BLaER1 treated with 17β-estradiol and CSF1 and Interleukin-3, amounts not matched to agents 10 nM and 100 nM (cell line): ENCODE measurements at regions not wholly inside any gene's neighbourhood (a gene's known extent, or its start where the extent isn't known, plus 50 kb on each side); places are given as distances from the start of the nearest gene placed in this dataset.
A peak's percentile ranks its signal among the peaks of the same experiment; 100 is the strongest.
"Not testable (repeated sequence)": the region's sequence is repeated elsewhere in the genome, so short reads cannot be mapped to it uniquely, and the experiment has no call there.

ENCODE experiments used
- H3K27ac ChIP-seq, 11 experiments: shearing (Covaris generic); formaldehyde crosslinking; 2 replicates each; pipeline ENCODE4 v1.8.1; 2022
- H3K27me3 ChIP-seq, 11 experiments: shearing (Covaris generic); formaldehyde crosslinking; 2 replicates each; pipeline ENCODE4 v1.8.1; 2022
- H3K36me3 ChIP-seq, 11 experiments: shearing (Covaris generic); formaldehyde crosslinking; 2 replicates each; pipeline ENCODE4 v1.8.1; 2022
- H3K4me1 ChIP-seq, 10 experiments: shearing (Covaris generic); formaldehyde crosslinking; 2 replicates each; pipeline ENCODE4 v1.8.1; 2022
- H3K4me2 ChIP-seq, 11 experiments: shearing (Covaris generic); formaldehyde crosslinking; 2 replicates each; pipeline ENCODE4 v1.8.1; 2022
- H3K4me3 ChIP-seq, 10 experiments: shearing (Covaris generic); formaldehyde crosslinking; 2 replicates each; pipeline ENCODE4 v1.8.1; 2022
- H3K9ac ChIP-seq, 11 experiments: shearing (Covaris generic); formaldehyde crosslinking; 2 replicates each; pipeline ENCODE4 v1.8.1; 2022
- H3K9me3 ChIP-seq, 11 experiments: shearing (Covaris generic); formaldehyde crosslinking; replicated peaks in 1 of 11; 2 replicates each; pipeline ENCODE4 v1.8.1; 2022
- H4K20me1 ChIP-seq, 11 experiments: shearing (Covaris generic); formaldehyde crosslinking; 2 replicates each; pipeline ENCODE4 v1.8.1; 2022
- Cebpa-rat ChIP-seq, 11 experiments: shearing (Covaris generic); IDR thresholded peaks; 2 replicates each; pipeline ENCODE4 v1.8.1; 2022

DNA sequence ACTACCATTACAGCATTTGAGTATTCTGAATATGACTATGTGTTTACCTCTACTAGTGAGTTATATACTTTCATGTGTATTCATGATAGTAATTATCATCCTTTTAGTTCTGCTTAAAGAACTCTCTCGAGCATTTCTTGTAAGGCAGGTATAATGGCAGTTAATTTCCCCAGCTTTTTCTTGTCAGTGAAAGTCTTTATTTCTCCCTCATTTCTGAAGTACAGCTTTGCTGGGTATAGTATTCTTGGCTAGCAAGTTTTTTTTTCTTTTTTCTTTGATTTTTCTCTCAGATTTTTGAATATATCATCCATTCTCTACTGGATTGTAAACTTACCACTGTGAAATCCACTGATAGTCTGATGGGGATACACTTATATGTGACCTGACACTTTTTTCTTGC lies 165.9 kb upstream of the ARHGAP5 start:
- TF ChIP-seq Cebpa-rat (IDR thresholded peaks at IDR 0.05): no peak
- Histone ChIP-seq H3K4me2 (no peak overlapping the region), H3K4me1 (no peaks in the 10 kb centered on the region), H3K27ac (no peak overlapping the region), H3K27me3 (no peaks in the 10 kb centered on the region), H3K9ac (no peak overlapping the region), H3K9me3 (peaks cover 19 to 38% (median 30%) of the 10 kb centered on the region in 11 experiments), H3K36me3 (0 out of 22 replicates have a peak, but pooled peaks cover 0 to 3% (median 0%) of the 10 kb centered on the region in 11 experiments), H4K20me1 (no peaks in the 10 kb centered on the region), H3K4me3 (no peak overlapping the region)

DNA sequence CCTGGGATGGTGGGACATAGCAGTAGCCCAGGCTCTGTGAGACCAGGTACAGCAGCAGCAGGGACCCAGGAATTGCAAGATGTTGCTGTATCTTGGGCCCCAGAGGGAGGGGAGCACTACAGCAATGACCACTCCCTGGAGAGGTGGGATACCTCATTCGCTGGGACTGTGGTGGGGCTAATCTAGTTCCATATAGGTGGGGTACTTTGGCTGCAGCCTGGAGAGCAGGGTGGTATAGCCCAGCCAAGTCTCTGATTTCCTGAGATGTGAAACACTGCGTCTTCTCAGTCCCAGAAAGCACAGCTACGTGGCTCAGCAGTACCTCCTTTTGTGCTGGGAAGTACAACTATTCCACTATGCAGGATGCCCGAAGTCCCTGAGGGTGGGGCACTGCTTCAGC lies 163.7 kb upstream of the ARHGAP5 start:
- 0 out of 22 replicates have a peak, but pooled peaks cover 0 to 3% (median 0%) of the 10 kb centered on the region in 11 experiments for H3K36me3 ChIP-seq
- no peaks in the 10 kb centered on the region for H3K27me3 ChIP-seq
- no peak overlapping the region for H3K9ac ChIP-seq
- no peak overlapping the region for H3K4me2 ChIP-seq
- no peak for TF ChIP-seq Cebpa-rat (IDR thresholded peaks at IDR 0.05)
- H4K20me1 ChIP-seq: no peaks in the 10 kb centered on the region
- peaks cover 19 to 38% (median 30%) of the 10 kb centered on the region in 11 experiments for H3K9me3 ChIP-seq
- H3K27ac ChIP-seq: no peak overlapping the region
- H3K4me1 ChIP-seq: no peaks in the 10 kb centered on the region
- H3K4me3 ChIP-seq: no peak overlapping the region

DNA sequence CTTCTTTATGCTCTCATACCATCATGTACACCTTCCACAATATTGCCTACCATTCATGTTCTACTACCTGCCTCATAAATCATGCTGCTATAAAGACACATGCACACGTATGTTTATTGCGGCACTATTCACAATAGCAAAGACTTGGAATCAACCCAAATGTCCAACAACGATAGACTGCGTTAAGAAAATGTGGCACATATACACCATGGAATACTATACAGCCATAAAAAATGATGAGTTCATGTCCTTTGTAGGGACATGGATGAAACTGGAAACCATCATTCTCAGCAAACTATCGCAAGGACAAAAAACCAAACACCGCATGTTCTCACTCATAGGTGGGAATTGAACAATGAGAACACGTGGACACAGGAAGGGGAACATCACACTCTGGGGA lies 158.8 kb upstream of the ARHGAP5 start:
- not testable (repeated sequence) for H3K4me3 ChIP-seq, H3K36me3 ChIP-seq, H4K20me1 ChIP-seq, H3K27ac ChIP-seq, H3K9ac ChIP-seq, H3K27me3 ChIP-seq, H3K4me2 ChIP-seq, H3K9me3 ChIP-seq, H3K4me1 ChIP-seq

DNA sequence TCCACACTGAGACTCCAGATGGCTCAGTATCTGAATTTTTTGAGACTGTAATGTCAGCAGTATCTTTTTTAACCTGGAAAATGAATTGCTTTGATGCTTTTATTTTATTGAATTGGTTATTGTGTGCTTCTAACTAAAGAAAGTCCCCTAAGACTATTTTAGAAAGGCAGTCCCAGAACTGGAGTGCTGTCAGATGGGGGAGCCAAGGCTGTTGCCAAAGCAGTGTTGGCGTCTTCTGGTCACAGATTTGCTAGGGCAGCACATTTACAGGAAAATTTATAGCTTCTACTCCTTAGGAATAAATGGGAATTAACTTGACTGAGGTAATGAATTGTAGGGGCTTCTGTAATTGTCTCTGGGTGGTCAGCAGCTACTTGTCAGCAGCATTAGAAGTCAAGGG lies 157.1 kb upstream of the ARHGAP5 start:
- no peak overlapping the region for H3K4me3 ChIP-seq
- H3K27me3 ChIP-seq: no peaks in the 10 kb centered on the region
- no peak overlapping the region for H3K27ac ChIP-seq
- H3K4me2 ChIP-seq: no peak overlapping the region
- H3K9ac ChIP-seq: no peak overlapping the region
- H4K20me1 ChIP-seq: no peaks in the 10 kb centered on the region
- no peaks in the 10 kb centered on the region for H3K9me3 ChIP-seq
- H3K4me1 ChIP-seq: peaks cover 0 to 3% (median 0%) of the 10 kb centered on the region in 10 experiments; a peak in 2 of 20 replicates
- H3K36me3 ChIP-seq: no peaks in the 10 kb centered on the region
- TF ChIP-seq Cebpa-rat (IDR thresholded peaks at IDR 0.05): no peak

DNA sequence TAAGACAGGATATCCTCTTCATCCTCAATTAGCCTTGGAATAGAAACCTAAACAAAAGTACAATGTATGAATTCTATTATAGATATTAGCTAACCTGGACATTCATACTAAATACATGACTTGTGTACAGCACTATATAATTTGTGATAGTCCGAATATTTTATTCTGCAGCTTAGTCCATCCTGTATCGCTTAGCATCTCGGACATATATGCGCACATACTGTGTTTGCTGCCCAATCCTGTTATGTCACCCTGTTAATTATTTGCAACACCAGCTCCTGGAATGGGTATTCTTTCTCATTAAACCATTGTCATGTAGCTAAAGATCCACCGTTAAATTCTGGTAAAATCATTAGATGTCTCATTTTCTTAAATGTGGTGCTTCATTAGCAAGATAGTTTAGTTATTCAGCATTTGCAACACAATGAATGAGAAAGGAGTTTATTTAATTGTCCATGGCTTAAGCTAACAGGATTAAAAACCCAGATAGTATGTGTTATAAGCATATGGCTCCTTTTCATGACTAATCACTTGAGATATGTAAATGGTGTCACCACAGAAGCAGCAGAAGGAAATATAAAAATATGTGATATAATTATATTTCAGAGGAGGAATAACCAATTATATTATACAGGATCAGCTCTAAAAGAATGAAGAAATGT lies 156.0 kb upstream of the ARHGAP5 start:
- Histone ChIP-seq H3K4me1 (peaks cover 0 to 15% (median 0%) of the 10 kb centered on the region in 10 experiments; a peak in 4 of 20 replicates), H3K4me2 (no peak overlapping the region), H3K4me3 (no peak overlapping the region), H3K36me3 (no peaks in the 10 kb centered on the region), H3K27ac (no peak overlapping the region), H4K20me1 (no peaks in the 10 kb centered on the region), H3K27me3 (no peaks in the 10 kb centered on the region), H3K9ac (no peak overlapping the region), H3K9me3 (no peaks in the 10 kb centered on the region)
- no peak for TF ChIP-seq Cebpa-rat (IDR thresholded peaks at IDR 0.05)

DNA sequence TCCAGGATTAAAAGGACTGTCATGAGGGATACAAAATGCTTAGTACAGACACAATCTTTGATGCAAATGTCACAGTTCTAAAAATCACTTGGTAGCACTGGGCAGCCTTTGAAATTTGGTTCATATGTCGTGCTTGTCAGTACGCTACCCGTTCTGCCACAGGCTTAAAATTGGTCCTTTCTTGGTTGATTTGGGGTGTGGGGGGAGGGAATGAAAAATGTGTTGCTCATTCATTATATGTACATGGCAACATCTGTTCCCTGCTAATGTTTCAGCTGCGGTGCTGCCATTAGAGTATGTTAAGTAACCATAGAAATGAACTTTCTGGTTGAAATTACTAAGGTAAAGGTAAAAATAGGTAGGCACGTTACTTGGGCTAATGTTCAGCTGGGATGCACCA lies 155.4 kb upstream of the ARHGAP5 start:
- peaks cover 0 to 19% (median 0%) of the 10 kb centered on the region in 10 experiments; a peak in 4 of 20 replicates for H3K4me1 ChIP-seq
- H3K4me3 ChIP-seq: no peak overlapping the region
- no peaks in the 10 kb centered on the region for H3K9me3 ChIP-seq
- H3K9ac ChIP-seq: no peak overlapping the region
- no peaks in the 10 kb centered on the region for H3K27me3 ChIP-seq
- TF ChIP-seq Cebpa-rat (IDR thresholded peaks at IDR 0.05): no peak
- no peak overlapping the region for H3K4me2 ChIP-seq
- H3K36me3 ChIP-seq: no peaks in the 10 kb centered on the region
- H4K20me1 ChIP-seq: no peaks in the 10 kb centered on the region
- H3K27ac ChIP-seq: no peak overlapping the region

DNA sequence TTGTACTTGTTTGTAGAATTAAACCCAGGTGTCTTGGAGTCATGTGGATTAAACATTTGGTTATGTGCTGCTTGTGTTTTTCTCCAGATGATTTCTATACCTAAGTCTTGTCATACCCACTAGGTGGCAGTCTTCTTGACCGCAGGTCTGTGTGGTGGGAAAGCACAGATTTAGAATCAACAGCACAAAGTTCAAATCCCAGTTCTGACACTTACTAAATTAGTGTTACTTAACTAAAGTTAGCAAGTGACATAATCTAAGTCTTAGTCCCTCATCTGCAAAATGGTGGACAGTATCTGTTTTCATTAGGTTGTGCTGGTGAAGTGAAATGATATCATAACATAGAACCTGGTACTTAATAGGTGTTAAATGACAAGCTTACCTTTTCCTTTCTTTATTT lies 151.0 kb upstream of the ARHGAP5 start:
- Histone ChIP-seq H3K9ac (no peak overlapping the region), H3K27ac (no peak overlapping the region), H3K36me3 (no peaks in the 10 kb centered on the region), H4K20me1 (no peaks in the 10 kb centered on the region), H3K9me3 (no peaks in the 10 kb centered on the region), H3K4me1 (peaks cover 0 to 48% (median 5%) of the 10 kb centered on the region in 10 experiments; a peak in 9 of 20 replicates), H3K4me2 (peak overlapping the region in 1 of 11 experiments; percentile 38; a peak in 3 of 22 replicates), H3K27me3 (no peaks in the 10 kb centered on the region), H3K4me3 (no peak overlapping the region)
- no peak for TF ChIP-seq Cebpa-rat (IDR thresholded peaks at IDR 0.05)

DNA sequence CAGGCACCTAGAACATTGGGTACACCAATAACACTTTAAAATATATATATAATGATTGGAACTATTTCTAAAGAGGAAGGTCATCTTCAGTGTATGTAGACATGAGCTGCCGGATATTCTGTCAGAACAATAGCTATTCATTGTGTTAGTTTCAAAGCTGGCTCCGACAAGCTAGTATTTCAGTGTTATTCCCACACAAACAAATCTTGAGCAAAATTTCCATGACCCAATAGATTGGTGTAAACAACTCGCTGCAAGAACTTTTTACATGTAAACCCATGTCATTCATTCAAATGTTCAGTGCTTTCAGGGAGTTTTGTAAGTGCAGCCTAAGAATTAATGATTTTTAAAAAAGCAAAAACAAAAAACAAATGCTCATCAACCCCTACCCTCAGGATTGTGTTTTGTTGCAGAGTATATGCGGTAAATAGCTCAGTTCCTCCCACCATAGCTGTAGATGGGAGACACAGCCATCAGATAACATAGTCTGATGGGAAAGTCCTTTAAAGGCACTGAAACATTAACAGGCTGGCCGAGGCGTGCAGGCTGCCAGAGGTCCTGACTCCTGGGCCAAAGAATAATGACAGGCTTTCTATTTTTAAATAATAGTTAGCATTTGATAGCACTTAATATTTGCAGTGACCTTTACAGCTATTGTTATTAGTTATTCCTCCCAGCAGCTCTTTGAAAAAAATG lies 150.3 kb upstream of the ARHGAP5 start:
- TF ChIP-seq Cebpa-rat (IDR thresholded peaks at IDR 0.05): no peak
- Histone ChIP-seq H3K4me2 (peak overlapping the region in 2 of 11 experiments; percentile 30 to 31; a peak in 2 of 22 replicates), H3K36me3 (no peaks in the 10 kb centered on the region), H4K20me1 (no peaks in the 10 kb centered on the region), H3K4me1 (peaks cover 0 to 48% (median 5%) of the 10 kb centered on the region in 10 experiments; a peak in 9 of 20 replicates), H3K27me3 (no peaks in the 10 kb centered on the region), H3K4me3 (no peak overlapping the region), H3K27ac (0 out of 22 replicates have a peak overlapping the region, but pooled peaks of 1 of the 11 experiments have one; percentile 7), H3K9me3 (no peaks in the 10 kb centered on the region), H3K9ac (no peak overlapping the region)

DNA sequence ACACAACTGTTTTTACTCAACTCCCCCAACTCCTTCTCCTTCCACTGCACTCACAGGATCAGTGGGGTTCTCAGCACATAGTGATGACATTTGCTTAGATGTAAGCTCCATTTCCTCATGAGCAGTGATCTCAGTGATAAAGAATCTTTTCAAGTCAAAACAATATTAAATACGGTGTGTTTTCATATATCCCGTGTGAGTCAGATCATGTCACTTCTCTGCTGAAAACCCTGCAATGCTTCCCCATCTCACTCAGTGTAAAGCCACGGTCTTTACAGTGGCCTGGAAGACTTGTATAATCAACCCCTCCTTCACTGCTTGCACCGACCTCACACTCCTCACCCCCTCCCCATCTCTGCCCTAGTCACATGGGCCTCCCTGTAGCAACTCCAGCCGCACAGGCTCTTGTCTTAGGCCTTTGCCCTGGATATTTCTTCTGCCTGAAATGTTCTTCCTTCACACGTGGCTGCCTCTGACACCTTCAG lies 149.7 kb upstream of the ARHGAP5 start:
- Histone ChIP-seq H3K4me2 (peak overlapping the region in 3 of 11 experiments; percentile 1 to 31 (median 30); a peak in 2 of 22 replicates), H3K9ac (no peak overlapping the region), H3K27ac (peak overlapping the region in 1 of 11 experiments; percentile 7; a peak in 1 of 22 replicates), H3K36me3 (no peaks in the 10 kb centered on the region), H4K20me1 (no peaks in the 10 kb centered on the region), H3K4me1 (peaks cover 0 to 48% (median 5%) of the 10 kb centered on the region in 10 experiments; a peak in 9 of 20 replicates), H3K4me3 (no peak overlapping the region), H3K9me3 (no peaks in the 10 kb centered on the region), H3K27me3 (no peaks in the 10 kb centered on the region)
- TF ChIP-seq Cebpa-rat (IDR thresholded peaks at IDR 0.05): no peak
